T-helper 1 cell (primary cell): ENCODE measurements at regions not wholly inside any gene's neighbourhood (a gene's known extent, or its start where the extent isn't known, plus 50 kb on each side); places are given as distances from the start of the nearest gene placed in this dataset.

Experiments used
- DNase-seq, 5 donors: peaks; one replicate each; pipeline ENCODE4 v3.0.0-alpha.2; 2012 to 2020

DNA sequence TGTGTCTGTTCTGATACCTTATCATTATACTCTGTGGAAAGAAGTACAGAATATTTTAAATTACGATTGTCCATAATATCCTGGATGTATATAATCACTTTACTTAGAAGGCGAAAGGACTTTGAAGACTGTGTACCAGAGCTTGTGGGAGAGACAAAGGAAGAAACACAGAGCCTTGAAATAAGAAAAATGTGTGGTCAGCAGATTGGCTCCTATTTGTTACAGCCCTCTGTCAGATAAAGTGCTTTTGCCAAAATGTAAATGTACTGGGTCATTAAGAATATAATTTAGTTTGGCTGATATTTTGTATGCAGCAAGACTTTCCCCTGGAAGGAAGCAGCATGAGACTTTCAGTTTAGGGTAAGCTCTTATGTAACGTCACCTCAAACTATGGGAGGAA lies 443.1 kb downstream of the CCDC85A start:
- no peak for DNase-seq

DNA sequence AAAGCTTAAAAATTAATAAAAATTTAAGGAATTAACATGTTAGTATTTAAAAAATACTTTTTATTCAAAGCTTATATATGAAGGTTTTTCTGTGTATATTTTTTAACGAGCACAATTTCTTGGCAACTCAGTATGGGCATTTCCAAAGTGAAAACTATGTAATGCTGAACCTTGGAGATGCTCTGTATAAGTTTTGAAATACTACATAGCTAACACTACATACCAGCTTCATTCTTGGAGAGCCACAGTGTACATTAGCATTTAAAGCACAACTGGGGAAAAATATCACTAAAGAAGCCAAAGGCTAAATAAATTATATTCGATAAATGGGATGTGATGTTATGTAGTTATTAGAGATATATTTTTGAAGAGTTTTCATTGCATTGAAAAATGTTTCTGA lies 446.5 kb downstream of the CCDC85A start:
- no peak for DNase-seq

DNA sequence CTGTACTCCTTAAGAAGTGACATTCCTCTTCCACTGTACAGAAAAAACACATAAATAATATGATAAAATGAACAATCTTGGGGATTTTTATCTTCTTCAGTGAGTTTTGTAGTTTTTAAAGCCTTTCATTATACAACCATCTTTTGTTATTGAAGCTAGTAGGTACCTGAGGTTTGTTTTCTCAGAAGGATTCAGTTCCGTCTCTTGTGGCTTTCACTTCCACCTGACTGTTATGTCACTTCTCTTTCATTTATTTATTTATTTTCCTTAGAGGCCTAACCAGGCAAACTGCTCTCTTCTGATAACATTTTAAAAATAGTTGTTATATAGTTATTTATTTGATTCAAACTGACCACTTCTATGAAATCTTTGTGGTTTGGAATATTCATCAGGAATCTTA lies 464.2 kb downstream of the CCDC85A start:
- DNase-seq: no peak

DNA sequence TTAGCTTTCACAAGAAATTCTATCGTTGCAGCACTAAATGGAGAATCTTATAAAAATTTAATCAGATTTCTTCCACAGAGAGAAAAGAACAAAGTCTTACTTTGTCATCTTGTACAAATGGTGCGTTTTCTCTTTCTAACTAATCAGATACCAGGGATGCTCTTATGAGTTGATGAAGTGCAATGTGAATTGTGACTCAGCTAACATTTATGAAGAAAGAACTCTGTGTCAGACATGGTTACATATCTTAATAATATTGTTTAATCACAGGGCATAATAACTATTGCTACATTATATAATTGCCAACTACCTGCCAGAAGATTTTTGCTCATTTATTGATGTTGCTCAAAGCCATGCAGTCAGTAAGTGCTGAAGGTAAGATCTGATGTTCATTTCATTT lies 465.0 kb downstream of the CCDC85A start:
- no peak for DNase-seq

DNA sequence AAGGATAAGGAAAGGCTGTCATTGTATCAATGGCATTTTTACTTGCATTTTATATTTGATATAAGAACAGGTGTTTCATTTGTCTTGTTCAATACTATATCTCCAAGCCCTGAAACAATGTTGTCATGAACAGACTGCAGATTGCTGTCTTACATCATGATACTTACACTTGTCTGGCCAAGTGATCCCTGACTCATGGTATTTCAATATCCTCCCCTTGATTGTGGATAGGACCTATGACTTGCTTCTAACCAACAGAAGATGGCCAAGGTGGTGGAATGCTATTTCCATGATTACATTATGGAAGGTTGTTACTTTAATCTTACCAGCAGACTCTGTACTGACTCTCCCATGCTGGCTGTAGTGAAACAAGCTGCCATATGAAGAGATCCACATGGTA lies 471.1 kb downstream of the CCDC85A start:
- DNase-seq: no peak

DNA sequence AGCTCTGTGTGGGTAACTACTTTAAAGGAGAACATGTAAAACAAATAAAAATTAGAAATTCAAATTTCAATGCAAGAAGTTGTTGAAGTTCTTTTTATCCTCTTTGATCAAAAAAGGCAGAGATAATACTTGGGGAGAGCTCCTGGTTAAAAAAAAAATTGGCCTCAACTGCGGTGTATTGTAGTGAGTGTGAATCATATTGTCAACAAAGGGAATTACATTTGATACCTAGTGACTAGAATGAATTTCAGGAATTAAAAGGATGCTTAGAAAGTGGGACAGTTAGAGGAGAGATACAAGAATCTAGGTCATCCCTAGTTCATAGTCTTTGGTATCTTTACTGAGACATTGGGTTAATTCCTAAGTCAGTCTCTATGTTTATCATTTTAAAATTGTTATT lies 473.0 kb downstream of the CCDC85A start:
- DNase-seq: no peak

DNA sequence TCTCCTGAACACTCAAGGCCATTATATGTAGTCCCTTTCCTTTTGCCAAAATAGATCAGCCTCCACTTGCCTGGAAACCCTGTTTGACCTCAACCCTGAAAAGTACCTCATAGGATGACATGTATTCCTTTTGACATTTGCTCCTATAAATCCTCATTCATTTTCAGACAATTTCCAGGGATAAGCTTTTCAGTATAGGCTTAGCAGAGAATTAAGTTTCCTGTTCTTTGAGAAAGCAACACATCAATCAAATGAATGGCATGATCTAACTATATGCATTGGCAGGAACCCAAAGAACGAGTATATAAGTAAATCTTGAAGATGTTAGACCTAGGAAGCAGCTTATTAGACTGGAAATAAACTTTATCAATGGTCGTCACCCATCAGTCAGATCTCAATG lies 483.0 kb downstream of the CCDC85A start:
- no peak for DNase-seq

DNA sequence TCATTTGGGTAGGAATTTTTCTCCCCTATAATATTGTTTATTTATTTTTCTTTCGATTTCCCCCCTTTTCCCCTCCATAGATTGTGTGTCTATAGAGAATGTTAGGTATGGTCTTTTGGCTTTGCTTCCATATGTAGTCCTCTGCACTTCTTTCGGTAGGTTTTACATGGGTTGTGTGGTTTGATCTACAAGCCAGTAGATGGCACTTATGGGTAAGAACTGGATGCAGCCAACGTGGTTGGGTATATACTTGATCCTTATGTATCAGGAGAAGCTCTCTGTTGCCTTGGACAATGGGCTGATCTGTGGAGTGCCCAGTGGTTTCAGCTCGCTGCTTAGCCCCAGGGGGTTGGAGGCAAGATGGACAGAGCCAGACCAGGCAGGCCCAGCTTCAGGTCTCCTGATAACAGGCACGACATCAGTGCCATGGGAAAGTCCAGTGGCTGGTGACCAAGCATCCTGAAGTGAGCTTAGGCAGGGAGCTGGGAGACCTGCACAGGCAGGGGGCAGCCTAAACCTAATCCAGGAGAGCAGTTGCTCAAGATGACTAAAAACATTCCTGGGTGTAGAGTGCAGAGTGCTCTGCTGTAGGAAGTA lies 488.3 kb downstream of the CCDC85A start:
- no peak for DNase-seq

DNA sequence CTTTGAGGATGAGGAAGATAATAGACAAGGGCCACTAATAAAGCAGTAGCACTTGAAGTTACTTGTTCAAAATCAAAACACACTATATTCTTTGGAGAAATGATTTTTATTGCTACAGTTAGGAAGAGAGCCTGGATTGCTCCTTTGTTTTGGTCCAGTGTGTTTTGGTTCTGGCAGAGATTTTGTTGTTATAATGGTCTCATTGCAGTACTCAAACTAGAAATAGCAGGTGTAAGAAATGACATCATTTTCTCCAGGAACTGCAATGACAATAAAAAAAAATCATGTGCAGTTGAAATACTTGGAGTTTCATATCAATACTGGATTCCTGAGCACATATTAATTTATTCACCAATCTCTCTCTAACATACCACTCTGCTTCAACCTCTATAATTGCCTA lies 490.3 kb downstream of the CCDC85A start:
- DNase-seq: no peak

DNA sequence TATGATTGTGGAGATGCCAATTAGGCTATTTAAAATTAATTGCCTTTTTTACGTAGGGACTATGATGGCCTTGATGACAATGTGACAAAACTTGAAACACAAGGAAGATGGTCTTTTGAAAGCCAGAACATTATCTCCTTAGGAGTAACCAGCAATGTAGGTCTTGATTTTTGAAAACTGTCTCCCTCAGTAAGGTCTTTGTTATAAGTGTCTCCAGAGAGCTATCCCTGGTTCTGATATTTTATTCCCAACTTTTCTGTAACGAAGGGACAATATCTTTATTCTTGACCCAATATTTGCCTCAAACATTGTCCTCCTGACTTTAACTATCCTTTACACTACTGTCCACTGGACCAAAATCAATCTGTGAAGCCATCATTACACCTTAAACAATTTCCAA lies 493.2 kb downstream of the CCDC85A start:
- no peak for DNase-seq

DNA sequence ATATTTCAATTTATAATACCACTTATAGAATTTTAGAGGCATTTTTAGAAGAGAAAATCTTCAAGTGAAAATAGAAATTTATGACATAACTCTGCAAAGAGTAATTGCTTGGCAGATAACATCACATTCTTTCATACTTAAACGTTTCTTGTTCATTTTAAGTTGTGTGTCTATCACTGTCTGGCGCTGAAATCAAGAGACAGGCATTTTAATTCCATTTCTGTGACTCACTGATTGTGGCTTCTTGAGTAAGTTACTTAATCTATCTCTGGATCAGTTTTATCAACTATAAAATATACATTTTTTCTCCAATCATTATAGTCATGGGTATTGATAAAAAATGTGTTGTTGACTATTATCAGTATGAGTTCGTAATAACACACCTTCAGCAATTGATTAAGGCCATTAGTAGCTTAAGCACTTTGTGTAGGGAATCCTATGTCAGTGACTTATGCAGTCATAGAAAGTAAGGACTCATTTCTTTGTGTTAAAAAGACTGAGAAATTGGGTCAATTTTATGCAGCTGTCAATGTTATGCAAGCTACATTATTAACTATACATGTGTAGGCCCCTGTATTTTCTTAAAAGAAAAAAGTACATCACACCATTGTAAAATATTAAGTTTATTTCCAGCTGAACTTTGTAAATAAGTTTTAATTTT lies 497.3 kb downstream of the CCDC85A start:
- no peak for DNase-seq

DNA sequence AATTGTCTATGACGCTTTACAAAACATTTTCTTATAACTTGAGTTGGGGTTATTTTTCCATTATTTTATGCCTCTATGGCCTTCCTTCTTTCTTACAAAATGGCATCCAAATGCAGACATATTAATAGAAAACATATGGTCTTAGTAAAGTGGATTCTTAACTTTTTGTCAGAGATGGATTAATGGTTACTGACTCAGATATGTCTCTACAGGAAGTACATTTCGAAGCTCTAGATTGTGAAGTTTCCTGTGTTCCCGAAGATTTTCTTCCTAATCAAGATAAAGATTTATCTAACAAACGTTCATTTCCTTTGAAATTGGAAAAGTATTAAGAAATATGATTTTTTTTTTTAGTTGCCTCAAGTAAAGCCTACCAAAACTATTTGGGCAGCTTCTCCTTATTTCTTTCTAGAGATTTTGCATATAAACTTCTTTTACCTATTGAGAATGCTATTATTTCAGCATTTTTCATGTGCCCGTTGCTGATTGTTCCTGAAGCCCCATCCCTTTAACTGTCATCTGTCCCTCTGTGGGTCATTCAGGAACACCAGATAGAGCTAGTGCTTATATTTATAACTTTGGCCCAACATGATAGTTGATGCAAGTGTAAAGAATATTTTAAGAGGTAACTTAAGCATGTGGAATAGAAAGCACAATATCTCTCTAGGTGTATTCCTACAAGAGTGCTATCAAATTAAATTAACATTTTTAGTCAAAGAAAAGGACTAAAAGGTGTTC lies 498.0 kb downstream of the CCDC85A start:
- DNase-seq: no peak

DNA sequence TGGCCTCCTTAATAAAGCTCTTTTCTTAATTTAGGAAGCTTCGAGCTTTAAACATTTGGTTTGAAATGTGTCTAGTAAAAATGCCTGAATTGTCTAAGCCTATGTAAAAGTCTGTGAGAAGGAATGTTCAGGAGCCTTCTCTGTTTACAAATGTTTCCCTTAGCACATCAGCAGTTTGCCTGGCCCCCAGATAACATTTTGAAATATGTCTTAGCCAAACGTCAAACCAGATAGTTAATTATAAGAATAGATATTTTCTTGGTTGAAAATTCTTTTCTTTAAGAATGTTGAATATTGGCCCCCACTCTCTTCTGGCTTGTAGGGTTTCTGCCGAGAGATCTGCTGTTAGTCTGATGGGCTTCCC lies 498.6 kb downstream of the CCDC85A start:
- DNase-seq: no peak

DNA sequence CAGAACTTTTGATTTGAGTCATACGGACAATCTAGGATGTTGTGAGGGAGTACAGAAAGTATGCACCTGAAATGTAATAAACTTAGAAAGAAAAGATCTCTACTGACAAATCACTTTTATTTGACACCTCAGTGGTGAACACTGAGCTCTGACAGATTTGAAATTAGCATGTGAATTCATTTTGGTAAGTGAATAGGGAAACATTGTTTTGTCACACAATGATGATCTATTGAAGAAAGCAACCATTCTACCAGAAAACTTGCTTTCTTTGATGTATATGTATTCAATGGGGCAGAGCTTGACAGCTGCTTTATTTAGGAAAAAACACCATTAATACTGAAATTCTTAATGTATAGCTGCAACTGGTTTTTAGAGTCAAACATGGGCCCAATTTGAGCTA lies 500.5 kb downstream of the CCDC85A start:
- no peak for DNase-seq

DNA sequence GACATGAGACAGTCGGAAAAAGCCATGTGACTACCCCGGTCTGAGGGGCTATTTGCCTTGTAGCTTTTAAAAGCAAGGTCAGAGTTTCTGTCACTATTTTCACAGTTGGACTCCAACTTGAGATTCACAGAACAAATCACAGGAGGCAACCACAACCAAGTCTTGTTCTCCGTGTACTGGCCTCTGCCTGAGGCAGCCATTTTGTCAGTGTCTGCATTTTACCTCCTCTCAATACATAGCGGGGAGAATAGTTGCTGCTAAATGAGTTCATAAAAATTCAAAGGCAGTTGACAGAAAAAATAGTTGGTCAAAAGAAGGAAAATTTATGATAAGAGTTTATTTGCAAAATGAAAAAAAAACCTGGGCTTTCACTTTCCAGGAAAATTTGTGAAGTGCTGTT lies 501.4 kb downstream of the CCDC85A start:
- no peak for DNase-seq

DNA sequence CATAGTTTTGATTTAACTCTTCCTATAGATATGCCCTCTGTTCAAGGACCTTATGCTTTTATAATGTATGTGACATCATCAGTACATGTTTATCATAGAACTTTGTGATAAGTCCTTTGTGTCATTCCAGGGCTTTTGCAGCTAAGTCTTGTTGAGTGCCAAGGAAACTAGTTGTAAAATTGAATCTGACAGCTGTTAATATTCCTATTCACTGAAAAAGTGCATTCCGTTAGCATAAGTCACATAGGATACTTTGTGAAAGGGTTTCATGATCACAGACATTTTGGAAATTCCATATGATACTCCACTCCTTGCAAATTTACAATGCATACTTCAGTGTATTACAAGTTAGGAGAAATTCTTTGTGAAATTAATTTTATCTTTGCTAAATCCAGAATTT lies 503.4 kb downstream of the CCDC85A start:
- no peak for DNase-seq

DNA sequence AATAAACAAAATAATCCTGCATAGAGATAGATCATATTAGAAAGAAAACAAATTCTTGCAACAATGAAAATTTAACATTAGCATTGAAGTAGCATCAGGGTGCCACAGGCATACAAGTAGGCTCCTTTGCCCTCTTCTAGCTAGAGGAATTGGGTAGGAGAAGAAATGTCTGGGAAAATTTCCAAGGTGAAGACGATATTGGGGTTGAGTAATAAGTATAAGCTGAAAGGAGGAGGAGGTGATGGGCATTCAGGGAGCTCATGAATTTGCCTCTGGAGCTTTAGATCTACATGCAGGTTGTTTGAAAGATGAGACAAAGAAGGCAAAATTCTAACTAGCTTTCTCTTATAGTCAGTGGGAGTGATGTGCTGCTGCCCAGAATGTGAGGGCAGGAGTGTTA lies 504.9 kb downstream of the CCDC85A start:
- no peak for DNase-seq

DNA sequence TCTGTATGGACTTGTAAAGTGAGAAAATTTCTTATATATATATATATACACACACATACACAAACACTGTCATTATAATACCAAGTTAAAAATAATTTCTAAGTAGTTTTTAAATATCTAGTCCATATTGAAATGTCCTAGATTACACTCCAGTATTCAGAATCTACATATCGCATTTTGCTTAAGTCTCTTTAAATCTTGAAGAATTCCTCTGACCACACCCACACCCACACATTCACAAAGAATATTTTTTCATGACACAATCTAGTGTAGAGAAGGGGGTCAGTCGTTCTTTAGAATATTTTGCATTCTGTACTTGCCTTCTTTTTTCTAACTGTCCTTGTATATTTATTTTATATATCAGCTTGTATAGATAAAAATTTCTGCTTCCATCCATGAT lies 509.7 kb downstream of the CCDC85A start:
- DNase-seq: no peak

DNA sequence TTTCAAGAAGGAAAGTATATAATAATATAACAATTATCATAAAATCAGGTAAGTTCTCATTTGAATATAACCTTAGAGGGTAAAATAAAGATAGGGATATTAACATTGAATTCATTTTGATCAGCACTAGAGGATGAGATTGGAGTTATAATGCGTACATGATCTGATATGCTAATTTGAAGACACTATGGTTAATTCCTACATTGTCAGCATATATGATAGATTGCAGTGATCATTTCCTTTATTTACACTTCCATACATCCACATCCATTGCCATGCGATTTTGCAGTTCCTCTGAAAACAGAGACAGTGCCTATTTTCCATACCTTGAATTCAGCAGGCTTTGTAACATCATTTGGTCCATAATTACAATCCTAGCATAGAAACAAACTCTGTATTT lies 519.2 kb downstream of the CCDC85A start:
- no peak for DNase-seq

DNA sequence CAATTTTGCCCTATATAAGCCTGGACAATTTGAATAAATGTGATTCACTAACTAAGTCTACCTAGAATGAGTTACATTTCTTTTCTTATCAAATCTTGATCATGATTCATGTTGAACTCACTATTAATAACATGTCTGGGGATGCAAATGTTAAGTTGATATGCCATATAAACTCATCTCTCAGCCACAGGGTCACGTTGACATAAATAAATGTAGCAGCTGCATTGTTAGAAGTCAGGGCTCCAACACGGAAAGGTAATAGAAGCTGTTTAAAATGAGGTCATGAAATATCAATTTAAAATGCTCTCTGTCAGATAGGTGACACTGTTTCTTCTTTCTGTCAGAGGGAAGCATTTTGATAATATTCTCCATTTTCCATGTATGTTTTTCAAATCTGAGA lies 521.9 kb downstream of the CCDC85A start:
- DNase-seq: no peak

DNA sequence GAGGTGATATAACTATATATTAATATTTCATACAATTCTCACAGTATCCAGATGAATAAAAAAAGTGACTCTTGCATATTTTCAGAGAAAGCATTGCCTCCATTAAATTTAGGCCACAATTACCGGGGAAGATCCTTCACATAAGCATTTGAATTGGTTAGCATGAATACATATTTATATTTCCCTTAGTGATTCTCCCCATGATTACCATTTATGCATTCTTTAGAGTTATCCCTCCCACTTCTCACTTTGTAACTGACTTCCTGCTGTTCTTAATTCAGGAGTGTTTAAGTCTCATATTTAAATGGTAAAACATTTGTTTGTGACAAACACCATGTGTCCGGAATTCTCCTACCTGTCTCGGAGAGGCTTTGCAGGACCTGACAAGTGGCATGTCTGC lies 523.4 kb downstream of the CCDC85A start:
- no peak for DNase-seq

DNA sequence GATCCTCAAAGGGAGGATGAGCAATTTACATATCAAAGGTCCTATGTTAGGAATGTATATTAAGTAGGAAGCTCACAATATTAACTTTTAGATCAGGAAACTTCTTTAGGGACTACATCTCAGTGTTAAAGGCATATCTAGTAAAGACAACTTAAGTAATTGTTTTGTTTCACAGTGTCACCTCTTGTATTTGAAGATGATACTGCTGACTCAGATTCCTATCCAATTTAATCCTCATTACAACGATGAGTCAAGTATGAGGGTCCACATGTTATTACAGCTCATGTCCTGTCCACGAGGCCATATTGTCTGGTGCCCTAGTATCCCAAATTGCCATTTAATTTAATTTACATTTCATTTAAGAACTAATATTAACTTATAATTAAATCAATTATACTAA lies 523.9 kb downstream of the CCDC85A start:
- no peak for DNase-seq

DNA sequence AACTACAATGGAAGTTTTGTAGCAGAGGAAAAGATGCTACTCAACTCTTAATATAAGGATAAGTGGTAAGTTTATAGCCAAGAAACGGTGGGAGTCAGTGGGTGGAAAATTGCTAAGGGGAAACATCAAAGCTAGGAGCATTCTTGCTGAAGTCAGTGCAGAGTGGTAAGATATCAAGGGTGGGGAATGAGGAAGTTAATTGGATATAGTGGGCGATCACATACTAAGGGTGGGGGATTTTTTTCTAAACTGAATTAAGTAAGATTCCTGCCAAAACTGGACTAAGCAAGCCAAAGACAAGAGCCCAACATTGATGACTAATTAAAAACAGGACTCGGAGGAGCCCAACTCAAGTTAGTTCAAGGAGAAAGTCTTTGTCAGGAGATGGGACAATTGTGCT lies 525.4 kb downstream of the CCDC85A start:
- DNase-seq: no peak

DNA sequence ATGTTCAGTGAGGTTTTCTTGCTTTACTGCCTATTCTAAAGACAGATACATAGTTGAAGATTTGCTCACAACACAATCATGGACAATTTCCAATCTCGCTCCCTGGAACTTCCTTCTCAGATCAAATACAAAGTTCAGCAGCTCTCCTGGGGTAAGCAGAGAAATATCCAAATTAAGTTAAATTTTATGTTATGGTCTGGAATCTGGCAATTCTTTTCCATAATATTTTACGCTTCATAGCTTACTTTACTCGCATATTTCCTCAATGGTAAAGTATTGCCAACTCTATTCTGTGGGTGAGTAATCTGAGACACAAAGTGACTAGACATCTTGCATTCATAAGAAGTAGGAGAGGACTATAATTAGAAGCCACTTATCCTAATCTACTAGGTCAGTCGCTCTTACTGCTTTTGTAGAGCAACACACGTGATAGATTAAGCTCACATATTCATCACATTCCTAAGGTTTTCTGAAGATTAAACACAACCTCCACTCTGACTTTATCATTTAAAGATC lies 529.4 kb downstream of the CCDC85A start:
- no peak for DNase-seq
